Hepatocyte (in vitro differentiated cells): ENCODE measurements at regions not wholly inside any gene's neighbourhood (a gene's known extent, or its start where the extent isn't known, plus 50 kb on each side); places are given as distances from the start of the nearest gene placed in this dataset.

Source experiments
- DNase-seq: peaks from one replicate; pipeline ENCODE4 v3.0.0-alpha.2; 2016; ENCODE audit warnings: low spot score
- H2AFZ ChIP-seq: fragments of 200-600 bp; sonication (generic); 2 replicates; pipeline ENCODE4 v1.6.0; 2016; ENCODE audit warnings: antibody characterized with exemption, mild to moderate bottlenecking
- H3K27ac ChIP-seq: fragments of 200-600 bp; sonication (generic); 2 replicates; pipeline ENCODE4 v1.5.1; 2016; ENCODE audit warnings: mild to moderate bottlenecking
- H3K27me3 ChIP-seq: fragments of 200-600 bp; sonication (generic); 2 replicates; pipeline ENCODE4 v1.6.1; 2016
- H3K36me3 ChIP-seq: fragments of 200-600 bp; sonication (generic); replicated peaks from 2 replicates; pipeline ENCODE4 v1.5.1; 2016; ENCODE audit warnings: low read depth; ENCODE audit not compliant: insufficient read depth
- H3K4me1 ChIP-seq: fragments of 200-600 bp; sonication (generic); 2 replicates; pipeline ENCODE4 v1.5.1; 2016; ENCODE audit warnings: mild to moderate bottlenecking, moderate library complexity; ENCODE audit not compliant: insufficient read depth
- H3K4me2 ChIP-seq: fragments of 200-600 bp; sonication (generic); 2 replicates; pipeline ENCODE4 v1.6.0; 2016
- H3K4me3 ChIP-seq: fragments of 200-600 bp; sonication (generic); 2 replicates; pipeline ENCODE4 v1.5.1; 2016; ENCODE audit warnings: mild to moderate bottlenecking
- H3K79me2 ChIP-seq: fragments of 200-600 bp; sonication (generic); 2 replicates; pipeline ENCODE4 v1.6.0; 2017; ENCODE audit warnings: mild to moderate bottlenecking
- H3K9me2 ChIP-seq: fragments of 200-600 bp; sonication (generic); replicated peaks from 2 replicates; pipeline ENCODE4 v1.6.0; 2017; ENCODE audit warnings: mild to moderate bottlenecking; ENCODE audit not compliant: insufficient read depth
- H3K9me3 ChIP-seq: fragments of 200-600 bp; sonication (generic); 2 replicates; pipeline ENCODE4 v1.5.1; 2016; ENCODE audit warnings: low read depth, mild to moderate bottlenecking
- H4K20me1 ChIP-seq: fragments of 200-600 bp; sonication (generic); 2 replicates; pipeline ENCODE4 v1.6.0; 2016; ENCODE audit warnings: mild to moderate bottlenecking; ENCODE audit not compliant: insufficient read depth, poor library complexity, severe bottlenecking
- CTCF ChIP-seq: fragments of 200-600 bp; sonication (generic); IDR thresholded peaks from 2 replicates; pipeline ENCODE4 v1.5.1; 2016; ENCODE audit warnings: antibody characterized with exemption, mild to moderate bottlenecking; ENCODE audit not compliant: poor library complexity
- EZH2 ChIP-seq: fragments of 200-600 bp; sonication (generic); IDR thresholded peaks from 2 replicates; pipeline ENCODE4 v1.6.1; 2016; ENCODE audit warnings: antibody characterized with exemption, mild to moderate bottlenecking, borderline replicate concordance
- EZH2phosphoT487 ChIP-seq: fragments of 200-600 bp; sonication (generic); IDR thresholded peaks from one replicate; pipeline ENCODE4 v1.6.1; 2018; ENCODE audit warnings: antibody characterized with exemption, mild to moderate bottlenecking, low read depth, moderate library complexity; ENCODE audit not compliant: unreplicated experiment, severe bottlenecking
- WGBS: methylation state at CpG from one replicate; pipeline ENCODE4 v1.1.6; 2016; ENCODE audit warnings: low lambda C conversion rate; ENCODE audit errors: missing lambda C conversion rate; 5-methylcytosine and 5-hydroxymethylcytosine counted together

- no peaks in the 10 kb centered on the region for H3K9me2 ChIP-seq
- no peaks in the 10 kb centered on the region for H3K9me3 ChIP-seq
- H3K4me1 ChIP-seq = no peaks in the 10 kb centered on the region
- no peaks in the 10 kb centered on the region for H3K79me2 ChIP-seq
- no peak overlapping the region for H2AFZ ChIP-seq
- TF ChIP-seq CTCF (no peak), EZH2phosphoT487 (no peak), EZH2 (no peak)
- no peak overlapping the region for H3K27ac ChIP-seq
- no peaks in the 10 kb centered on the region for H3K27me3 ChIP-seq
- no peak for DNase-seq
- H3K4me2 ChIP-seq = no peak overlapping the region
- H4K20me1 ChIP-seq = no peaks in the 10 kb centered on the region
- no peak overlapping the region for H3K4me3 ChIP-seq
- WGBS = 84% methylated on average over 4 of the region's 4 CpGs
- H3K36me3 ChIP-seq = no peaks in the 10 kb centered on the region
Observed at GRCh38 chr4:27921231-27921630, 1060.6 kb downstream of the STIM2 start.

GRCh38 chr4:27928761-27929540, 1068.3 kb downstream of the STIM2 start:
- Histone ChIP-seq H3K27ac (no peak overlapping the region), H2AFZ (no peak overlapping the region), H3K4me3 (no peak overlapping the region), H4K20me1 (no peaks in the 10 kb centered on the region), H3K79me2 (no peaks in the 10 kb centered on the region), H3K9me2 (no peaks in the 10 kb centered on the region), H3K36me3 (no peaks in the 10 kb centered on the region), H3K9me3 (no peaks in the 10 kb centered on the region), H3K4me1 (no peaks in the 10 kb centered on the region), H3K4me2 (no peak overlapping the region), H3K27me3 (no peaks in the 10 kb centered on the region)
- TF ChIP-seq EZH2 (no peak), EZH2phosphoT487 (no peak), CTCF (no peak)
- WGBS = 88% methylated on average over 4 of the region's 4 CpGs
- no peak for DNase-seq

- H3K4me2 ChIP-seq = no peak overlapping the region
- 65% methylated on average over 3 of the region's 3 CpGs for WGBS
- H3K79me2 ChIP-seq = no peaks in the 10 kb centered on the region
- H3K9me3 ChIP-seq = no peaks in the 10 kb centered on the region
- no peak overlapping the region for H3K4me3 ChIP-seq
- no peaks in the 10 kb centered on the region for H3K36me3 ChIP-seq
- H3K27ac ChIP-seq = no peak overlapping the region
- TF ChIP-seq EZH2 = no peak
- no peak for TF ChIP-seq CTCF
- no peak for TF ChIP-seq EZH2phosphoT487
- DNase-seq = no peak
- H3K4me1 ChIP-seq = no peaks in the 10 kb centered on the region
- no peak overlapping the region for H2AFZ ChIP-seq
- H4K20me1 ChIP-seq = no peaks in the 10 kb centered on the region
- no peaks in the 10 kb centered on the region for H3K9me2 ChIP-seq
- no peaks in the 10 kb centered on the region for H3K27me3 ChIP-seq
Observed at GRCh38 chr4:27930291-27930690, 1069.7 kb downstream of the STIM2 start.
